ENCODE measurements at regions not wholly inside any gene's neighbourhood (a gene's known extent, or its start where the extent isn't known, plus 50 kb on each side); places are given as distances from the start of the nearest gene placed in this dataset.

DNA sequence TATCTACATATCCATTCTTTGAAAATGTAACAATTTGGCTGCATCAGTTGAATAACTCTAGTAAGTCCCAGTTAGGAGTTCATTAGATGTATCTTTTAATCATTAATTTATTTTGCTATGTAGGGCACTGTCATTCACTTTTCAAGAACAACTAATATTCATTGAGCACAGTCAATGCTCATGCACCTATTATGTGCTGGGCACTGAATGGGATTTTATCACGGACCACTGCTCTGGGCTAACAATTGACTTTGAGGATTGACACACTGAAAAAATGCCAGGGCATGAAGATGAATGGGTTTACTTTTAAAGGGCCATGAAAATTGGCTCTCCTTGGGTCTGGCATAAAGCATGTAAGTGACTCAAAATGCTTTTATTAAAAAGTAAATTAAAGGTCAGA lies 375.2 kb downstream of the PLPP3 start:
- H3K27me3 ChIP-seq (replicated peaks in 1 of 2; ENCODE audit: control insufficient read depth in 2 of 2, insufficient read depth in 2 of 2, low read length in 1 of 2), result no peaks in the 10 kb centered on the region
- no peaks in the 10 kb centered on the region for H3K36me3 ChIP-seq (ENCODE audit: control insufficient read depth in 2 of 2, insufficient read depth in 2 of 2, low read length in 1 of 2)
- H3K9me3 ChIP-seq (replicated peaks; ENCODE audit: control insufficient read depth, insufficient read depth, low read length), result no peaks in the 10 kb centered on the region
- H3K4me3 ChIP-seq, result no peak overlapping the region
- no TSS peak for BruUV-seq (replicated peaks)
- ChIA-PET POLR2A (no interaction called here), SMC1A (ENCODE audit: uncharacterized antibody, unreplicated experiment) (interaction anchor here (0.9 kb wide), 1 partner anchor 259 kb away, joined by 3 read pairs; no protein-coding TSS in a partner anchor), CTCF (no interaction called here), RAD21 (ENCODE audit: unreplicated experiment) (no interaction called here)
- no peak for FAIRE-seq
- H3K79me2 ChIP-seq (ENCODE audit: control insufficient read depth, insufficient read depth, low read length), result no peaks in the 10 kb centered on the region
- H4K20me1 ChIP-seq (ENCODE audit: control insufficient read depth, insufficient read depth), result no peaks in the 10 kb centered on the region
- no peak overlapping the region for H2AFZ ChIP-seq (ENCODE audit: control insufficient read depth, low read depth, low read length)
- WGBS (ENCODE audit: insufficient coverage, insufficient replicate concordance, low lambda C conversion rate, missing lambda C conversion rate), result 0% methylated on average over 1 of the region's 1 CpG
- H3K9ac ChIP-seq (ENCODE audit: control insufficient read depth, insufficient read depth, low read length), result no peak overlapping the region
- in situ Hi-C loops (cut with MboI) (no loop called here), intact Hi-C loops (cut with micrococcal nuclease; ENCODE audit: unreplicated experiment) (no loop called here)
- H3K27ac ChIP-seq (ENCODE audit: control insufficient read depth, insufficient read depth), result no peak overlapping the region
- TF ChIP-seq, protein P1, sequence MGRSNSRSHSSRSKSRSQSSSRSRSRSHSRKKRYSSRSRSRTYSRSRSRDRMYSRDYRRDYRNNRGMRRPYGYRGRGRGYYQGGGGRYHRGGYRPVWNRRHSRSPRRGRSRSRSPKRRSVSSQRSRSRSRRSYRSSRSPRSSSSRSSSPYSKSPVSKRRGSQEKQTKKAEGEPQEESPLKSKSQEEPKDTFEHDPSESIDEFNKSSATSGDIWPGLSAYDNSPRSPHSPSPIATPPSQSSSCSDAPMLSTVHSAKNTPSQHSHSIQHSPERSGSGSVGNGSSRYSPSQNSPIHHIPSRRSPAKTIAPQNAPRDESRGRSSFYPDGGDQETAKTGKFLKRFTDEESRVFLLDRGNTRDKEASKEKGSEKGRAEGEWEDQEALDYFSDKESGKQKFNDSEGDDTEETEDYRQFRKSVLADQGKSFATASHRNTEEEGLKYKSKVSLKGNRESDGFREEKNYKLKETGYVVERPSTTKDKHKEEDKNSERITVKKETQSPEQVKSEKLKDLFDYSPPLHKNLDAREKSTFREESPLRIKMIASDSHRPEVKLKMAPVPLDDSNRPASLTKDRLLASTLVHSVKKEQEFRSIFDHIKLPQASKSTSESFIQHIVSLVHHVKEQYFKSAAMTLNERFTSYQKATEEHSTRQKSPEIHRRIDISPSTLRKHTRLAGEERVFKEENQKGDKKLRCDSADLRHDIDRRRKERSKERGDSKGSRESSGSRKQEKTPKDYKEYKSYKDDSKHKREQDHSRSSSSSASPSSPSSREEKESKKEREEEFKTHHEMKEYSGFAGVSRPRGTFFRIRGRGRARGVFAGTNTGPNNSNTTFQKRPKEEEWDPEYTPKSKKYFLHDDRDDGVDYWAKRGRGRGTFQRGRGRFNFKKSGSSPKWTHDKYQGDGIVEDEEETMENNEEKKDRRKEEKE (IDR thresholded peaks at IDR 0.05), result no peak
- TF ChIP-seq SREBF1 (IDR thresholded peaks at IDR 0.05; ENCODE audit: low read length), result no peak
- TF ChIP-seq TCF3 (IDR thresholded peaks at IDR 0.05; ENCODE audit: borderline replicate concordance, insufficient read depth, low read depth, low read length), result no peak
- no peak for TF ChIP-seq BRCA1 (IDR thresholded peaks at IDR 0.05; ENCODE audit: low read depth, low read length)
- TF ChIP-seq FOS (IDR thresholded peaks at IDR 0.05; ENCODE audit: borderline replicate concordance, extremely low read depth, insufficient read length), result no peak
- TF ChIP-seq, protein P2, sequence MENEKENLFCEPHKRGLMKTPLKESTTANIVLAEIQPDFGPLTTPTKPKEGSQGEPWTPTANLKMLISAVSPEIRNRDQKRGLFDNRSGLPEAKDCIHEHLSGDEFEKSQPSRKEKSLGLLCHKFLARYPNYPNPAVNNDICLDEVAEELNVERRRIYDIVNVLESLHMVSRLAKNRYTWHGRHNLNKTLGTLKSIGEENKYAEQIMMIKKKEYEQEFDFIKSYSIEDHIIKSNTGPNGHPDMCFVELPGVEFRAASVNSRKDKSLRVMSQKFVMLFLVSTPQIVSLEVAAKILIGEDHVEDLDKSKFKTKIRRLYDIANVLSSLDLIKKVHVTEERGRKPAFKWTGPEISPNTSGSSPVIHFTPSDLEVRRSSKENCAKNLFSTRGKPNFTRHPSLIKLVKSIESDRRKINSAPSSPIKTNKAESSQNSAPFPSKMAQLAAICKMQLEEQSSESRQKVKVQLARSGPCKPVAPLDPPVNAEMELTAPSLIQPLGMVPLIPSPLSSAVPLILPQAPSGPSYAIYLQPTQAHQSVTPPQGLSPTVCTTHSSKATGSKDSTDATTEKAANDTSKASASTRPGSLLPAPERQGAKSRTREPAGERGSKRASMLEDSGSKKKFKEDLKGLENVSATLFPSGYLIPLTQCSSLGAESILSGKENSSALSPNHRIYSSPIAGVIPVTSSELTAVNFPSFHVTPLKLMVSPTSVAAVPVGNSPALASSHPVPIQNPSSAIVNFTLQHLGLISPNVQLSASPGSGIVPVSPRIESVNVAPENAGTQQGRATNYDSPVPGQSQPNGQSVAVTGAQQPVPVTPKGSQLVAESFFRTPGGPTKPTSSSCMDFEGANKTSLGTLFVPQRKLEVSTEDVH (IDR thresholded peaks at IDR 0.05; ENCODE audit: low read depth, partially characterized antibody), result no peak
- TF ChIP-seq POLR2AphosphoS2 (IDR thresholded peaks at IDR 0.05; ENCODE audit: low read depth, low read length), result no peak
- TF ChIP-seq, protein P3, sequence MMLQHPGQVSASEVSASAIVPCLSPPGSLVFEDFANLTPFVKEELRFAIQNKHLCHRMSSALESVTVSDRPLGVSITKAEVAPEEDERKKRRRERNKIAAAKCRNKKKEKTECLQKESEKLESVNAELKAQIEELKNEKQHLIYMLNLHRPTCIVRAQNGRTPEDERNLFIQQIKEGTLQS (IDR thresholded peaks at IDR 0.05; ENCODE audit: borderline replicate concordance, extremely low read depth, low read depth, low read length), result no peak
- no peak for TF ChIP-seq ZNF274 (IDR thresholded peaks at IDR 0.05; ENCODE audit: insufficient read depth, insufficient read length)
- TF ChIP-seq, protein P4, sequence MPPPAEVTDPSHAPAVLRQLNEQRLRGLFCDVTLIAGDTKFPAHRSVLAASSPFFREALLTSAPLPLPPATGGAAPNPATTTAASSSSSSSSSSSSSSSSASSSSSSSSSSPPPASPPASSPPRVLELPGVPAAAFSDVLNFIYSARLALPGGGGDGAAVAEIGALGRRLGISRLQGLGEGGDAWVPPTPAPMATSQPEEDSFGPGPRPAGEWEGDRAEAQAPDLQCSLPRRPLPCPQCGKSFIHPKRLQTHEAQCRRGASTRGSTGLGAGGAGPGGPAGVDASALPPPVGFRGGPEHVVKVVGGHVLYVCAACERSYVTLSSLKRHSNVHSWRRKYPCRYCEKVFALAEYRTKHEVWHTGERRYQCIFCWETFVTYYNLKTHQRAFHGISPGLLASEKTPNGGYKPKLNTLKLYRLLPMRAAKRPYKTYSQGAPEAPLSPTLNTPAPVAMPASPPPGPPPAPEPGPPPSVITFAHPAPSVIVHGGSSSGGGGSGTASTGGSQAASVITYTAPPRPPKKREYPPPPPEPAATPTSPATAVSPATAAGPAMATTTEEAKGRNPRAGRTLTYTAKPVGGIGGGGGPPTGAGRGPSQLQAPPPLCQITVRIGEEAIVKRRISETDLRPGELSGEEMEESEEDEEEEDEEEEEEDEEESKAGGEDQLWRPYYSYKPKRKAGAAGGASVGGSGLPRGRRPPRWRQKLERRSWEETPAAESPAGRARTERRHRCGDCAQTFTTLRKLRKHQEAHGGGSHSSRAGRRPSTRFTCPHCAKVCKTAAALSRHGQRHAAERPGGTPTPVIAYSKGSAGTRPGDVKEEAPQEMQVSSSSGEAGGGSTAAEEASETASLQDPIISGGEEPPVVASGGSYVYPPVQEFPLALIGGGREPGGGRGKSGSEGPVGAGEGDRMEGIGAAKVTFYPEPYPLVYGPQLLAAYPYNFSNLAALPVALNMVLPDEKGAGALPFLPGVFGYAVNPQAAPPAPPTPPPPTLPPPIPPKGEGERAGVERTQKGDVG (CRISPR knock-in tag; IDR thresholded peaks at IDR 0.05), result no peak
- no peak for TF ChIP-seq CEBPB (IDR thresholded peaks at IDR 0.05; ENCODE audit: borderline replicate concordance in 1 of 2, low read depth in 2 of 2, low read length in 2 of 2)
- TF ChIP-seq TAF1 (IDR thresholded peaks at IDR 0.05; ENCODE audit: borderline replicate concordance, low read depth, low read length), result no peak
- TF ChIP-seq SREBF2 (IDR thresholded peaks at IDR 0.05; ENCODE audit: low read length), result no peak
- no peak for TF ChIP-seq IKZF1 (conservative IDR thresholded peaks at IDR 0.05)
- no peak for TF ChIP-seq JUND (IDR thresholded peaks at IDR 0.05; ENCODE audit: low read depth, low read length)
- H3K4me1 ChIP-seq (ENCODE audit: control insufficient read depth, insufficient read depth, low read length), result no peaks in the 10 kb centered on the region
- H3K4me2 ChIP-seq (ENCODE audit: control insufficient read depth, insufficient read depth), result no peak overlapping the region
- no peak for ATAC-seq
- DNase-seq (ENCODE audit: low read depth, low spot score), result no peak
